GM21529 (cell line): ENCODE measurements at regions not wholly inside any gene's neighbourhood (a gene's known extent, or its start where the extent isn't known, plus 50 kb on each side); places are given as distances from the start of the nearest gene placed in this dataset.
"Not testable (repeated sequence)": the region's sequence is repeated elsewhere in the genome, so short reads cannot be mapped to it uniquely, and the experiment has no call there.

Experiments
- ATAC-seq: cut with Tn5 transposase; IDR thresholded peaks from one replicate; pipeline ENCODE4 v1.9.1; 2021; ENCODE audit not compliant: unreplicated experiment

- ATAC-seq, result no peak
These were observed 175.0 kb downstream of the FAM43A start for GRCh38 chr3:194860725-194861124.

GRCh38 chr3:194861375-194861774, 175.7 kb downstream of the FAM43A start:
- ATAC-seq, result no peak

- no peak for ATAC-seq
These were observed 179.4 kb downstream of the FAM43A start for GRCh38 chr3:194865061-194865460.

GRCh38 chr3:194865615-194866014, 179.9 kb downstream of the FAM43A start:
- ATAC-seq, result peak; percentile 49

- no peak for ATAC-seq
These were observed 180.6 kb downstream of the FAM43A start for GRCh38 chr3:194866236-194866635.

GRCh38 chr3:194867270-194867983, 181.7 kb downstream of the FAM43A start:
- no peak for ATAC-seq

GRCh38 chr3:194868831-194869230, 183.1 kb downstream of the FAM43A start:
- ATAC-seq, result no peak

- ATAC-seq, result no peak
These were observed 183.9 kb downstream of the FAM43A start for GRCh38 chr3:194869482-194870169.

GRCh38 chr3:194870394-194871110, 184.9 kb downstream of the FAM43A start:
- no peak for ATAC-seq

- ATAC-seq, result peak; percentile 77
These were observed 185.6 kb downstream of the FAM43A start for GRCh38 chr3:194871143-194871863.

- no peak for ATAC-seq
These were observed 186.4 kb downstream of the FAM43A start for GRCh38 chr3:194871864-194872668.

- ATAC-seq, result no peak
These were observed 186.9 kb downstream of the FAM43A start for GRCh38 chr3:194872669-194872977.

- ATAC-seq, result not testable (repeated sequence)
These were observed 187.8 kb downstream of the FAM43A start for GRCh38 chr3:194873474-194873873.

- ATAC-seq, result no peak
These were observed 188.5 kb downstream of the FAM43A start for GRCh38 chr3:194874206-194874605.

GRCh38 chr3:194874783-194875182, 189.1 kb downstream of the FAM43A start:
- ATAC-seq, result no peak

GRCh38 chr3:194875581-194876402, 190.1 kb downstream of the FAM43A start:
- no peak for ATAC-seq

- ATAC-seq, result no peak
These were observed 190.9 kb downstream of the FAM43A start for GRCh38 chr3:194876403-194877095.

- ATAC-seq, result no peak
These were observed 191.8 kb downstream of the FAM43A start for GRCh38 chr3:194877291-194878119.
